Natural killer cell (primary cell): ENCODE measurements at regions not wholly inside any gene's neighbourhood (a gene's known extent, or its start where the extent isn't known, plus 50 kb on each side); places are given as distances from the start of the nearest gene placed in this dataset.
"Not testable (repeated sequence)": the region's sequence is repeated elsewhere in the genome, so short reads cannot be mapped to it uniquely, and the experiment has no call there.

Source experiments
- ATAC-seq, 3 donors: fragments of 150-1000 bp in 2 of 3; fragments of 200-7000 bp in 1 of 3; cut with Tn5 transposase; 1 replicate in 1 of 3; 2 replicates in 2 of 3; pipeline ENCODE4 v1.10.0; 2021; ENCODE audit warnings: mild to moderate bottlenecking in 2 of 3, moderate library complexity in 2 of 3
- DNase-seq, 2 donors: peaks; one replicate each; pipeline versions ENCODE4 v3.0.0 to v3.0.0-alpha.2; 2013 to 2021; ENCODE audit warnings: mixed read lengths in 1 of 2
- H3K27ac ChIP-seq: one replicate; pipeline ENCODE4 v1.5.1; 2013; ENCODE audit warnings: mild to moderate bottlenecking, low read length
- H3K27me3 ChIP-seq: one replicate; pipeline ENCODE4 v1.6.1; 2013; ENCODE audit warnings: low read length; ENCODE audit not compliant: control insufficient read depth, insufficient read depth
- H3K36me3 ChIP-seq: one replicate; pipeline ENCODE4 v1.6.1; 2013; ENCODE audit warnings: low read length; ENCODE audit not compliant: control insufficient read depth, insufficient read depth
- H3K4me1 ChIP-seq: one replicate; pipeline ENCODE4 v1.6.1; 2013; ENCODE audit warnings: low read length; ENCODE audit not compliant: control insufficient read depth, insufficient read depth
- H3K4me3 ChIP-seq: one replicate; pipeline ENCODE4 v1.5.1; 2013; ENCODE audit warnings: low read length
- H3K9me3 ChIP-seq: one replicate; pipeline ENCODE4 v1.6.1; 2013; ENCODE audit warnings: low read length; ENCODE audit not compliant: control insufficient read depth, insufficient read depth
- H3K27ac Mint-ChIP-seq, 2 donors: one replicate each; pipeline ENCODE4 v1.8.0; 2022; ENCODE audit warnings: mild to moderate bottlenecking in 2 of 2, mixed read lengths in 2 of 2, moderate library complexity in 1 of 2
- H3K27me3 Mint-ChIP-seq, 2 donors: one replicate each; pipeline ENCODE4 v1.8.0; 2022; ENCODE audit warnings: low read depth in 2 of 2, mixed read lengths in 2 of 2
- H3K36me3 Mint-ChIP-seq: one replicate; pipeline ENCODE4 v1.8.0; 2022; ENCODE audit warnings: mixed read lengths
- H3K4me1 Mint-ChIP-seq, 2 donors: one replicate each; pipeline ENCODE4 v1.8.0; 2022; ENCODE audit warnings: mixed read lengths in 2 of 2
- H3K4me3 Mint-ChIP-seq: one replicate; pipeline ENCODE4 v1.8.0; 2022; ENCODE audit warnings: mild to moderate bottlenecking, moderate library complexity, mixed read lengths
- H3K9me3 Mint-ChIP-seq, 2 donors: one replicate each; pipeline ENCODE4 v1.8.0; 2022; ENCODE audit warnings: mixed read lengths in 2 of 2
- WGBS: methylation state at CpG from one replicate; pipeline ENCODE4 v1.1.7; 2013; ENCODE audit warnings: missing lambda C conversion rate; ENCODE audit not compliant: insufficient coverage; 5-methylcytosine and 5-hydroxymethylcytosine counted together
- intact Hi-C: fragments of 100-400 bp; cut with micrococcal nuclease; formaldehyde crosslinking; loops from one replicate; pipeline ENCODE4 v1.14.2; 2022
- TF ChIP-seq, protein P1 (sequence below): fragments of 200-600 bp; IDR thresholded peaks from one replicate; pipeline ENCODE4 v1.8.0; 2022; ENCODE audit warnings: antibody characterized with exemption

DNA sequence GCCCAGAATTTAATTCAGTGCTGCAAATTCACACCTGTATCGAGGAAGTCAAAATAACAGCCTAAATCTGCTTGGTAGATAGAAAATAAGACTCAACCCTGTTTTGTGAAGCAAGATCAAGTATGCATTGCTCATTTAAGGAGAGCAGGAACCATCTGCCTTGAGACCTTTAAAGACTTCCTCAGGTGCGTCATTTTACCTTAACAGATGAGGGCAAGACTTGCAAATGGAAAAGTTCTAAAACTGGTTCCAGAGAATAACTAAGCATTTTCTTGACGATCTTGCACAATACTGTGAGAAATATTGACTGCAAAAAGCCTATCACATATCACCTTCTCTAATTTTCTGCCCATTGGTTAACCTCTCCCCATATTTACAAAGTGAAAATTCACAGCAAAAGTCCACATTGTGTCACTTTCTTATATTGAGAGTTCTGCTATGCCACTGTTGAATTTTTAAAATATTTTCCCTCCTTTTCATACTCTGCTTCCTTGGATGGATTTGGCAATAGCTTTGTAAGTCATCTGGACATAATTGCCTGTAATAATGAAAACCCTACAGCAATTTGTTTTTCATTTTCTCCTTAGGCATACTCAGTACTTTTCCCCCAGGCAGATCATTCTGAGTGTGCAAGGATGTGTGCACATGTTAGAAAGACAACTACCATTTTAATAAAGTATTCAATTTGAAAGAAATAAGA is 234.2 kb downstream of the AASDHPPT start:
- H3K36me3 Mint-ChIP-seq, result no peaks in the 10 kb centered on the region
- Histone ChIP-seq H3K9me3 (no peaks in the 10 kb centered on the region), H3K27ac (no peak overlapping the region), H3K4me3 (no peak overlapping the region), H3K4me1 (no peaks in the 10 kb centered on the region), H3K27me3 (no peaks in the 10 kb centered on the region), H3K36me3 (no peaks in the 10 kb centered on the region)
- no peak for DNase-seq
- TF ChIP-seq, protein P1, sequence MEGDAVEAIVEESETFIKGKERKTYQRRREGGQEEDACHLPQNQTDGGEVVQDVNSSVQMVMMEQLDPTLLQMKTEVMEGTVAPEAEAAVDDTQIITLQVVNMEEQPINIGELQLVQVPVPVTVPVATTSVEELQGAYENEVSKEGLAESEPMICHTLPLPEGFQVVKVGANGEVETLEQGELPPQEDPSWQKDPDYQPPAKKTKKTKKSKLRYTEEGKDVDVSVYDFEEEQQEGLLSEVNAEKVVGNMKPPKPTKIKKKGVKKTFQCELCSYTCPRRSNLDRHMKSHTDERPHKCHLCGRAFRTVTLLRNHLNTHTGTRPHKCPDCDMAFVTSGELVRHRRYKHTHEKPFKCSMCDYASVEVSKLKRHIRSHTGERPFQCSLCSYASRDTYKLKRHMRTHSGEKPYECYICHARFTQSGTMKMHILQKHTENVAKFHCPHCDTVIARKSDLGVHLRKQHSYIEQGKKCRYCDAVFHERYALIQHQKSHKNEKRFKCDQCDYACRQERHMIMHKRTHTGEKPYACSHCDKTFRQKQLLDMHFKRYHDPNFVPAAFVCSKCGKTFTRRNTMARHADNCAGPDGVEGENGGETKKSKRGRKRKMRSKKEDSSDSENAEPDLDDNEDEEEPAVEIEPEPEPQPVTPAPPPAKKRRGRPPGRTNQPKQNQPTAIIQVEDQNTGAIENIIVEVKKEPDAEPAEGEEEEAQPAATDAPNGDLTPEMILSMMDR, result no peak
- no peaks in the 10 kb centered on the region for H3K27me3 Mint-ChIP-seq
- no peak for ATAC-seq
- WGBS, result 75% methylated on average over 3 of the region's 3 CpGs
- H3K27ac Mint-ChIP-seq, result no peak overlapping the region
- no peaks in the 10 kb centered on the region for H3K4me1 Mint-ChIP-seq
- peaks cover 12 to 17% of the 10 kb centered on the region in 2 donors for H3K9me3 Mint-ChIP-seq
- H3K4me3 Mint-ChIP-seq, result no peak overlapping the region
- intact Hi-C loops, result no loop called here

DNA sequence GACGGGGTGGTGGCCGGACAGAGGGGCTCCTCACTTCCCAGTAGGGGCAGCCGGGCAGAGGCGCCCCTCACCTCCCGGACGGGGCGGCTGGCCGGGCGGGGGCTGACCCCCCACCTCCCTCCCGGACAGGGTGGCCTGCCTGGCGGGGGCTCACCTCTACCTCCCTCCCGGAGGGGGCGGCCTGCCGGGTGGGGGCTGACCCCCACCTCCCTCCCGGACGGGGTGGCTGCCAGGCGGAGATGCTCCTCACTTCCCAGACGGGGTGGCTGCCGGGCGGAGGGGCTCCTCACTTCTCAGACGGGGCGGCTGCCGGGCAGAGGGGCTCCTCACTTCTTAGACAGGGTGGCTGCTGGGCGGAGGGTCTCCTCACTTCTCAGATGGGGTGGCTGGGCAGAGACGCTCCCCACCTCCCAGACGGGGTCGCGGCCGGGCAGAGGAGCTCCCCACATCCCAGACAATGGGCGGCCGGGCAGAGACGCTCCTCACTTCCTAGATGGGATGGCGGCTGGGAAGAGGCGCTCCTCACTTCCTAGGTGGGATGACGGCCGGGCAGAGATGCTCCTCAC is 239.8 kb downstream of the AASDHPPT start:
- H3K27me3 ChIP-seq, H3K4me1 Mint-ChIP-seq, H3K27ac Mint-ChIP-seq, H3K27ac ChIP-seq, H3K9me3 ChIP-seq, ATAC-seq, intact Hi-C loops, H3K9me3 Mint-ChIP-seq, H3K36me3 Mint-ChIP-seq, H3K4me1 ChIP-seq, H3K4me3 ChIP-seq, H3K27me3 Mint-ChIP-seq, DNase-seq, H3K36me3 ChIP-seq, H3K4me3 Mint-ChIP-seq: not testable (repeated sequence)
- WGBS, result 97% methylated on average over 29 of the region's 36 CpGs

DNA sequence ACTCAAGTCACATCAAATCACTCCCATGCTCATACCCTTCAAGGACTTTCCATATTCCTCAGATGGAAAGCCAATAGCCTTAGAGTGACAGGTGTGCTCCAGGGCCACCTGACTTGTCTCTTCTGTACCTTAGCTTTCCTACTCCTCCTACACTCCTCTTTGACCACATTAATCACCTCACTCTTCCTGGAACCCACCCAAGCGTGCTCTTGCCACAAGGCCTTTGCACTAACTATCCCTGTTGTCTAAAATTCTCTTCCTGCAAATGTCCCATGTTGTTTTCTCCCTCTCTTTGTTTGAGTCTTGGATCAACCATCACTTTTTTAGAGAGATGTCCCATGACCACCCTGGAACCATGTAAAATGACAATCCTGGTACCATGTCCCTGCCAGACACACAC is 244.1 kb downstream of the AASDHPPT start:
- Mint-ChIP-seq H3K36me3 (no peaks in the 10 kb centered on the region), H3K9me3 (peaks cover 4 to 6% of the 10 kb centered on the region in 2 donors), H3K4me1 (no peaks in the 10 kb centered on the region), H3K27me3 (no peaks in the 10 kb centered on the region), H3K27ac (no peak overlapping the region), H3K4me3 (no peak overlapping the region)
- Histone ChIP-seq H3K36me3 (no peaks in the 10 kb centered on the region), H3K27ac (no peak overlapping the region), H3K27me3 (no peaks in the 10 kb centered on the region), H3K4me3 (no peak overlapping the region), H3K4me1 (no peaks in the 10 kb centered on the region), H3K9me3 (no peaks in the 10 kb centered on the region)
- DNase-seq, result no peak
- WGBS, result 73% methylated on average over 1 of the region's 1 CpG
- no peak for ATAC-seq
- TF ChIP-seq, protein P1, result no peak
- intact Hi-C loops, result no loop called here

DNA sequence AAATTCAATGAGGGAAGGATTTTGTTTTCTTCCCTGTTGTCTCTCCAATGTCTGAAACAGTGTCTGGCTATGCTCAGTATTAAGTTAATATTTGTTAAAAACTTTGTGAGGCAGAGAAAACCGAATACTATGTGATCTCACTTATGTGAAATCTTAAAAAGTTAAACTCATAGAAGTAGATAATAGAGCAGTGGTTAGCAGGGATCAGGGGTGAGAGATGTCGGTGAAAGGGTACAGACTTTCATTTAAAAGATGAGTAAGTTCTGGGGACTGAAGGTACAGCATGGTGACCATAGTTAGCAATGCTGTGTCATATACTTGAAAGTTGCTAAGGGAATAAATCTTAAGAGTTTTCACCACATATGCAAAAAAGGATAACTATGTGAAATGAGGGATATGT is 244.6 kb downstream of the AASDHPPT start:
- WGBS, result 90% methylated on average over 2 of the region's 2 CpGs
- TF ChIP-seq, protein P1, result no peak
- ATAC-seq (no peak), DNase-seq (no peak)
- Histone ChIP-seq H3K36me3 (no peaks in the 10 kb centered on the region), H3K27ac (no peak overlapping the region), H3K9me3 (peaks cover 3% of the 10 kb centered on the region), H3K27me3 (no peaks in the 10 kb centered on the region), H3K4me1 (no peaks in the 10 kb centered on the region), H3K4me3 (no peak overlapping the region)
- no peaks in the 10 kb centered on the region for H3K36me3 Mint-ChIP-seq
- H3K9me3 Mint-ChIP-seq, result peaks cover 4 to 9% of the 10 kb centered on the region in 2 donors
- intact Hi-C loops, result no loop called here
- no peaks in the 10 kb centered on the region for H3K27me3 Mint-ChIP-seq
- H3K4me1 Mint-ChIP-seq, result no peaks in the 10 kb centered on the region
- no peak overlapping the region for H3K27ac Mint-ChIP-seq
- H3K4me3 Mint-ChIP-seq, result no peak overlapping the region
